ENCODE measurements at regions not wholly inside any gene's neighbourhood (a gene's known extent, or its start where the extent isn't known, plus 50 kb on each side); places are given as distances from the start of the nearest gene placed in this dataset.
A peak's percentile ranks its signal among the peaks of the same experiment; 100 is the strongest.

DNA sequence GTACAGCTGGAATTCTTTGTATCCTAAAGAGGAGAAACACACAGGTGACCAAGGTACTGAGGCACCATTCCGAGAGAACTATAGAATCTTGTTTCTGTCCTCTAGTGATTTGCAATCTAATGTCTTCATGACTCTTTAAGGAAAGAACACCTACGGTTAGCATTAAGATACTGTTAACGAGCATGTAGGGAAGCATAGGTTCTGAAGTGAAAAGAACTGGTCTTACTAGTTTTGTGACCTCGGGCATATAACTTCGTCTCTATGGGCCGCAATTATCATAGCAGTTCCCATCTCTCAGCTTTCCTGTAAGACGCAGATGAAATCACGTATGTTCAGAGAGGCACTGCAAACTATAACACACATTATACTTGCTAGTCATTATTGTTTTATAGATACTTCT, 193.0 kb upstream of the NBEA start:
- Histone ChIP-seq H3K27me3 (replicated peaks; ENCODE audit: control insufficient read depth, insufficient read depth, low read length) (no peaks in the 10 kb centered on the region), H3K4me3 (ENCODE audit: low read depth, low read length) (no peak overlapping the region), H3K36me3 (ENCODE audit: control insufficient read depth, insufficient read depth, low read length) (no peaks in the 10 kb centered on the region), H3K4me1 (no peaks in the 10 kb centered on the region), H3K9me3 (no peaks in the 10 kb centered on the region)
- DNase-seq, result no peak
- ChIA-PET POLR2A (no interaction called here), CTCF (no interaction called here)
- Mint-ChIP-seq H3K4me3 (ENCODE audit: unreplicated experiment) (no peak overlapping the region), H3K27me3 (ENCODE audit: insufficient read depth, unreplicated experiment) (no peaks in the 10 kb centered on the region), H3K36me3 (ENCODE audit: insufficient read depth, unreplicated experiment) (no peaks in the 10 kb centered on the region), H3K27ac (ENCODE audit: unreplicated experiment) (no peak overlapping the region), H3K4me1 (ENCODE audit: low read depth, unreplicated experiment) (no peaks in the 10 kb centered on the region), H3K9me3 (ENCODE audit: unreplicated experiment) (peaks cover 9% of the 10 kb centered on the region)
- intact Hi-C loops (cut with micrococcal nuclease; ENCODE audit: unreplicated experiment), result no loop called here
- no TSS peak for BruUV-seq (replicated peaks)
- TF ChIP-seq, protein P1, sequence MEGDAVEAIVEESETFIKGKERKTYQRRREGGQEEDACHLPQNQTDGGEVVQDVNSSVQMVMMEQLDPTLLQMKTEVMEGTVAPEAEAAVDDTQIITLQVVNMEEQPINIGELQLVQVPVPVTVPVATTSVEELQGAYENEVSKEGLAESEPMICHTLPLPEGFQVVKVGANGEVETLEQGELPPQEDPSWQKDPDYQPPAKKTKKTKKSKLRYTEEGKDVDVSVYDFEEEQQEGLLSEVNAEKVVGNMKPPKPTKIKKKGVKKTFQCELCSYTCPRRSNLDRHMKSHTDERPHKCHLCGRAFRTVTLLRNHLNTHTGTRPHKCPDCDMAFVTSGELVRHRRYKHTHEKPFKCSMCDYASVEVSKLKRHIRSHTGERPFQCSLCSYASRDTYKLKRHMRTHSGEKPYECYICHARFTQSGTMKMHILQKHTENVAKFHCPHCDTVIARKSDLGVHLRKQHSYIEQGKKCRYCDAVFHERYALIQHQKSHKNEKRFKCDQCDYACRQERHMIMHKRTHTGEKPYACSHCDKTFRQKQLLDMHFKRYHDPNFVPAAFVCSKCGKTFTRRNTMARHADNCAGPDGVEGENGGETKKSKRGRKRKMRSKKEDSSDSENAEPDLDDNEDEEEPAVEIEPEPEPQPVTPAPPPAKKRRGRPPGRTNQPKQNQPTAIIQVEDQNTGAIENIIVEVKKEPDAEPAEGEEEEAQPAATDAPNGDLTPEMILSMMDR (IDR thresholded peaks at IDR 0.05; ENCODE audit: insufficient read depth in 1 of 2, low read depth in 1 of 2, low read length in 1 of 2, severe bottlenecking in 1 of 2, unreplicated experiment in 1 of 2), result no peak

DNA sequence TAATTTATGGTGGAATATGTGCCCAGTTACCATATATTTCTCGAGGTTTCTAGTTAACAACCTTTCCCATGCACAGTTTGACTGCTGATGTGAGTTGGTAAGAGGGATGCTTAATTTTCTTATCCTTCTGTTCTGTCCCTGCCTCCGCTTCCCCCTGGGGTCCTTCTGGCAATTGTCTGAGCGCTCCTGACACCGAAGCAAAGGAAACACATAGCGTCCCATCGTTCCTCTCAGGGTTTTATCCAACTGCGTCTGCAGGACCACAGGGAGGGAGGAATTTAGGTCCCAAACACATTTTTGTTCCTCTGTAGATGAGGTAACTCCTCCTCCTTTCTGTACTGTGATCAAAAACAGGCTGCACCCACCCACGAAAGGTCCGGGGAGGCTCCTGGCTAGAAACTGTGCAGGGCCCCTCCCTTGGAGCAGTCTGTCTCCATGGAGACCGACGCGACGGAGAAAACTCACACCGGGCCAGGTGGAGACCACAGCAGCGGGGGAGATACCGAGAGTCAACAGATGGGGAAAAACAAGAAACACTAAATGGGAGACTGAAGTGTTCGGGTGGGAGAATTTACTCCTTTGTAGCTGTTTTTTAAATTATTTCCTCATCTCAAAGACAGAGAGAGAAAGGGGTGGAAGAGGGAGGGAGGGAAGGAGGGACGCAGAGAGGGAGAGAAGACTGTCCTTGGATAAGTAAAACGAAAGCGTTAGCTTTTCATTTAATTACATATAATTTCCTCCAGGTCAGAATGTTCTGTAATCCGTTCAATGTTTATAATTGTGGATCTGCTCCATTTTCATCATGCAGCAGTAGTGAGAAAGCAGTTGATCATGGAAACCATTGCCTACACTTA, 191.8 kb upstream of the NBEA start:
- POLR2A ChIA-PET, result no interaction called here
- no peak for DNase-seq
- TF ChIP-seq, protein P1 (IDR thresholded peaks at IDR 0.05; ENCODE audit: insufficient read depth in 1 of 2, low read depth in 1 of 2, low read length in 1 of 2, severe bottlenecking in 1 of 2, unreplicated experiment in 1 of 2), result no peak
- no peak overlapping the region for H3K4me3 ChIP-seq (ENCODE audit: low read depth, low read length)
- no TSS peak for BruUV-seq (replicated peaks)
- no peaks in the 10 kb centered on the region for H3K9me3 ChIP-seq
- H3K4me3 Mint-ChIP-seq (ENCODE audit: unreplicated experiment), result peak overlapping the region; percentile 47
- no peaks in the 10 kb centered on the region for H3K4me1 ChIP-seq
- H3K27me3 ChIP-seq (replicated peaks; ENCODE audit: control insufficient read depth, insufficient read depth, low read length), result no peaks in the 10 kb centered on the region
- no peaks in the 10 kb centered on the region for H3K9me3 Mint-ChIP-seq (ENCODE audit: unreplicated experiment)
- H3K27me3 Mint-ChIP-seq (ENCODE audit: insufficient read depth, unreplicated experiment), result no peaks in the 10 kb centered on the region
- H3K4me1 Mint-ChIP-seq (ENCODE audit: low read depth, unreplicated experiment), result no peaks in the 10 kb centered on the region
- intact Hi-C loops (cut with micrococcal nuclease; ENCODE audit: unreplicated experiment), result no loop called here
- CTCF ChIA-PET, result no interaction called here
- peak overlapping the region; percentile 41 for H3K27ac Mint-ChIP-seq (ENCODE audit: unreplicated experiment)
- H3K36me3 ChIP-seq (ENCODE audit: control insufficient read depth, insufficient read depth, low read length), result no peaks in the 10 kb centered on the region
- H3K36me3 Mint-ChIP-seq (ENCODE audit: insufficient read depth, unreplicated experiment), result no peaks in the 10 kb centered on the region

DNA sequence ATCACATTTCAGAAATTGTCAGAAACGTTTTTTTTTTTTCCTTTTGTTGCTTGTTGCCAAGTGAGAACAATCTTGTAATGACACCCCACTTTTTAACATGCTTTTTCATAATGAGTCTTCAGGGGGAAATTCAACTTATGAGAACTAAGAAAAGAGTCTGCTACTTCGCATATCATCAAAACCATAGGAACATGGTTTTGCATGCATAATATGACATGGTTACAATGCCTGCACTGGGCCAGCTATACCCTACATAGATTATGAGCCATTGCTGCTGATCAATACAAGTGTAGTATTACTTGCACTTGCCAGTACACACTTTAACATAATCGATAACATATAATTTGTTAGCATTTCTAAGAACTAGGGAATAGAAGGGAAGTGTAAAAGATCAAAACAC, 191.0 kb upstream of the NBEA start:
- intact Hi-C loops (cut with micrococcal nuclease; ENCODE audit: unreplicated experiment), result no loop called here
- H3K4me3 Mint-ChIP-seq (ENCODE audit: unreplicated experiment), result no peak overlapping the region
- Histone ChIP-seq H3K4me3 (ENCODE audit: low read depth, low read length) (no peak overlapping the region), H3K36me3 (ENCODE audit: control insufficient read depth, insufficient read depth, low read length) (no peaks in the 10 kb centered on the region), H3K27me3 (replicated peaks; ENCODE audit: control insufficient read depth, insufficient read depth, low read length) (no peaks in the 10 kb centered on the region), H3K4me1 (no peaks in the 10 kb centered on the region), H3K9me3 (no peaks in the 10 kb centered on the region)
- ChIA-PET CTCF (no interaction called here), POLR2A (no interaction called here)
- DNase-seq, result no peak
- TF ChIP-seq, protein P1 (IDR thresholded peaks at IDR 0.05; ENCODE audit: insufficient read depth in 1 of 2, low read depth in 1 of 2, low read length in 1 of 2, severe bottlenecking in 1 of 2, unreplicated experiment in 1 of 2), result no peak
- no TSS peak for BruUV-seq (replicated peaks)
- H3K27me3 Mint-ChIP-seq (ENCODE audit: insufficient read depth, unreplicated experiment), result no peaks in the 10 kb centered on the region
- H3K9me3 Mint-ChIP-seq (ENCODE audit: unreplicated experiment), result no peaks in the 10 kb centered on the region
- no peaks in the 10 kb centered on the region for H3K4me1 Mint-ChIP-seq (ENCODE audit: low read depth, unreplicated experiment)
- no peaks in the 10 kb centered on the region for H3K36me3 Mint-ChIP-seq (ENCODE audit: insufficient read depth, unreplicated experiment)
- no peak overlapping the region for H3K27ac Mint-ChIP-seq (ENCODE audit: unreplicated experiment)

Measured in Caco-2 (cell line).